Activated CD8-positive, alpha-beta T cell treated with anti-CD3 and anti-CD28 coated beads for 36 hours (primary cell): ENCODE measurements at regions not wholly inside any gene's neighbourhood (a gene's known extent, or its start where the extent isn't known, plus 50 kb on each side); places are given as distances from the start of the nearest gene placed in this dataset.

Experiments used
- ATAC-seq: fragments of 200-7000 bp; cut with Tn5 transposase; one replicate; pipeline ENCODE4 v1.10.0; 2021; ENCODE audit warnings: mild to moderate bottlenecking, moderate library complexity
- CTCF ChIA-PET: fragments of 350-600 bp; sonication (Branson Sonifier 250); formaldehyde crosslinking; loops from one replicate; lab custom pipeline; 2021; ENCODE audit warnings: antibody characterized with exemption; lab: Charles Lee
- POLR2A ChIA-PET: fragments of 350-600 bp; sonication (Branson Sonifier 250); formaldehyde crosslinking; loops from one replicate; lab custom pipeline; 2021; ENCODE audit warnings: antibody characterized with exemption; lab: Charles Lee
- DNase-seq: peaks from one replicate; pipeline ENCODE4 v3.0.0-alpha.2; 2020
- H3K27ac Mint-ChIP-seq: one replicate; pipeline ENCODE4 v1.8.0; 2021; ENCODE audit warnings: mild to moderate bottlenecking, mixed read lengths
- H3K27me3 Mint-ChIP-seq: one replicate; pipeline ENCODE4 v1.8.0; 2021; ENCODE audit warnings: mixed read lengths
- H3K36me3 Mint-ChIP-seq: one replicate; pipeline ENCODE4 v1.8.0; 2021; ENCODE audit warnings: low read depth, mixed read lengths
- H3K4me1 Mint-ChIP-seq: one replicate; pipeline ENCODE4 v1.8.0; 2021; ENCODE audit warnings: low read depth, mixed read lengths
- H3K4me3 Mint-ChIP-seq: one replicate; pipeline ENCODE4 v1.8.0; 2021; ENCODE audit warnings: mild to moderate bottlenecking, moderate library complexity, mixed read lengths
- H3K9me3 Mint-ChIP-seq: one replicate; pipeline ENCODE4 v1.8.0; 2021; ENCODE audit warnings: mixed read lengths
- CTCF ChIP-seq: fragments of 200-600 bp; IDR thresholded peaks from one replicate; pipeline ENCODE4 v1.8.0; 2022; ENCODE audit warnings: antibody characterized with exemption, mild to moderate bottlenecking
- intact Hi-C: fragments of 100-400 bp; cut with micrococcal nuclease; formaldehyde crosslinking; loops from one replicate; pipeline ENCODE4 v1.10.0; 2022

- DNase-seq (no peak), ATAC-seq (no peak)
- intact Hi-C loops, result no loop called here
- POLR2A ChIA-PET, result no interaction called here
- CTCF ChIA-PET, result no interaction called here
- H3K4me3 Mint-ChIP-seq, result no peak overlapping the region
- no peaks in the 10 kb centered on the region for H3K4me1 Mint-ChIP-seq
- no peak overlapping the region for H3K27ac Mint-ChIP-seq
- no peaks in the 10 kb centered on the region for H3K36me3 Mint-ChIP-seq
- no peaks in the 10 kb centered on the region for H3K9me3 Mint-ChIP-seq
- no peaks in the 10 kb centered on the region for H3K27me3 Mint-ChIP-seq
- no peak for TF ChIP-seq CTCF
Measured at GRCh38 chr15:46644501-46645481, 1010.0 kb downstream of the SQOR start.

- intact Hi-C loops, result no loop called here
- DNase-seq, result no peak
- no peak overlapping the region for H3K27ac Mint-ChIP-seq
- no peak for ATAC-seq
- no peaks in the 10 kb centered on the region for H3K9me3 Mint-ChIP-seq
- ChIA-PET POLR2A (interaction anchor here (0.6 kb wide), 1 partner anchor 304 kb away, joined by 3 read pairs; no protein-coding TSS in a partner anchor), CTCF (no interaction called here)
- no peaks in the 10 kb centered on the region for H3K36me3 Mint-ChIP-seq
- no peaks in the 10 kb centered on the region for H3K4me1 Mint-ChIP-seq
- no peak for TF ChIP-seq CTCF
- no peaks in the 10 kb centered on the region for H3K27me3 Mint-ChIP-seq
- no peak overlapping the region for H3K4me3 Mint-ChIP-seq
Measured at GRCh38 chr15:46646490-46646889, 1011.7 kb downstream of the SQOR start.

- intact Hi-C loops, result no loop called here
- POLR2A ChIA-PET, result interaction anchor here (0.6 kb wide), 1 partner anchor 305 kb away, joined by 3 read pairs; no protein-coding TSS in a partner anchor
- Mint-ChIP-seq H3K9me3 (no peaks in the 10 kb centered on the region), H3K4me1 (no peaks in the 10 kb centered on the region), H3K27ac (no peak overlapping the region), H3K27me3 (no peaks in the 10 kb centered on the region), H3K36me3 (no peaks in the 10 kb centered on the region), H3K4me3 (no peak overlapping the region)
- CTCF ChIA-PET, result no interaction called here
- no peak for ATAC-seq
- no peak for DNase-seq
- TF ChIP-seq CTCF, result no peak
Measured at GRCh38 chr15:46647046-46647445, 1012.2 kb downstream of the SQOR start.

- TF ChIP-seq CTCF, result no peak
- no peak for ATAC-seq
- Mint-ChIP-seq H3K4me1 (no peaks in the 10 kb centered on the region), H3K36me3 (no peaks in the 10 kb centered on the region), H3K27me3 (no peaks in the 10 kb centered on the region), H3K4me3 (no peak overlapping the region), H3K27ac (no peak overlapping the region), H3K9me3 (peaks cover 2% of the 10 kb centered on the region)
- intact Hi-C loops, result no loop called here
- ChIA-PET CTCF (no interaction called here), POLR2A (no interaction called here)
- no peak for DNase-seq
Measured at GRCh38 chr15:46652266-46652665, 1017.4 kb downstream of the SQOR start.

GRCh38 chr15:46654993-46655392, 1020.2 kb downstream of the SQOR start:
- no peak for ATAC-seq
- CTCF ChIA-PET, result no interaction called here
- POLR2A ChIA-PET, result no interaction called here

More at GRCh38 chr15:46654993-46655392, 1020.2 kb downstream of the SQOR start:
- H3K9me3 Mint-ChIP-seq, result peaks cover 10% of the 10 kb centered on the region
- H3K27me3 Mint-ChIP-seq, result no peaks in the 10 kb centered on the region
- no peak for TF ChIP-seq CTCF
- intact Hi-C loops, result no loop called here
- no peaks in the 10 kb centered on the region for H3K4me1 Mint-ChIP-seq
- no peaks in the 10 kb centered on the region for H3K36me3 Mint-ChIP-seq
- DNase-seq, result no peak
- H3K4me3 Mint-ChIP-seq, result no peak overlapping the region
- no peak overlapping the region for H3K27ac Mint-ChIP-seq
